ENCODE measurements at regions not wholly inside any gene's neighbourhood (a gene's known extent, or its start where the extent isn't known, plus 50 kb on each side); places are given as distances from the start of the nearest gene placed in this dataset.

DNA sequence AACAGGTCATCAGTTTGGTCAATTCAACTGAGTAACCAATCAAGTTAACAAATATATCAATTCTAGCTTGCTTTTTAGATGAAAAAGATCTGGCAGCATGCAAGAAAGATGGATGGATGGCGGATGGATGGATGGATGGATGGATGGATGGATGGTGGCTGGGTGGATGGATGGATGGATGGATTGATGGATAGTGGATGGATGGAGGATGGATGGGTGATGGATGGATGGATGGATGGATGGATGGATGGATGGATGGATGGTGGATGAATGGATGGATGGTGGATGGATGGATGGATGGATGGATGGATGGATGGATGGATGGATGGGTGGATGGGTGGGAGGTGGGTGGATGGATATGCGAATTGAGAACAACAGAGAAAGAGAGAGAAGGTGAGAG lies 303.7 kb upstream of the IGF1R start (continued):
- TF ChIP-seq E2F8 (IDR thresholded peaks at IDR 0.05; ENCODE audit: low read depth, partially characterized antibody) = no peak
- no peak for TF ChIP-seq CC2D1A (IDR thresholded peaks at IDR 0.05)
- TF ChIP-seq, protein P1, sequence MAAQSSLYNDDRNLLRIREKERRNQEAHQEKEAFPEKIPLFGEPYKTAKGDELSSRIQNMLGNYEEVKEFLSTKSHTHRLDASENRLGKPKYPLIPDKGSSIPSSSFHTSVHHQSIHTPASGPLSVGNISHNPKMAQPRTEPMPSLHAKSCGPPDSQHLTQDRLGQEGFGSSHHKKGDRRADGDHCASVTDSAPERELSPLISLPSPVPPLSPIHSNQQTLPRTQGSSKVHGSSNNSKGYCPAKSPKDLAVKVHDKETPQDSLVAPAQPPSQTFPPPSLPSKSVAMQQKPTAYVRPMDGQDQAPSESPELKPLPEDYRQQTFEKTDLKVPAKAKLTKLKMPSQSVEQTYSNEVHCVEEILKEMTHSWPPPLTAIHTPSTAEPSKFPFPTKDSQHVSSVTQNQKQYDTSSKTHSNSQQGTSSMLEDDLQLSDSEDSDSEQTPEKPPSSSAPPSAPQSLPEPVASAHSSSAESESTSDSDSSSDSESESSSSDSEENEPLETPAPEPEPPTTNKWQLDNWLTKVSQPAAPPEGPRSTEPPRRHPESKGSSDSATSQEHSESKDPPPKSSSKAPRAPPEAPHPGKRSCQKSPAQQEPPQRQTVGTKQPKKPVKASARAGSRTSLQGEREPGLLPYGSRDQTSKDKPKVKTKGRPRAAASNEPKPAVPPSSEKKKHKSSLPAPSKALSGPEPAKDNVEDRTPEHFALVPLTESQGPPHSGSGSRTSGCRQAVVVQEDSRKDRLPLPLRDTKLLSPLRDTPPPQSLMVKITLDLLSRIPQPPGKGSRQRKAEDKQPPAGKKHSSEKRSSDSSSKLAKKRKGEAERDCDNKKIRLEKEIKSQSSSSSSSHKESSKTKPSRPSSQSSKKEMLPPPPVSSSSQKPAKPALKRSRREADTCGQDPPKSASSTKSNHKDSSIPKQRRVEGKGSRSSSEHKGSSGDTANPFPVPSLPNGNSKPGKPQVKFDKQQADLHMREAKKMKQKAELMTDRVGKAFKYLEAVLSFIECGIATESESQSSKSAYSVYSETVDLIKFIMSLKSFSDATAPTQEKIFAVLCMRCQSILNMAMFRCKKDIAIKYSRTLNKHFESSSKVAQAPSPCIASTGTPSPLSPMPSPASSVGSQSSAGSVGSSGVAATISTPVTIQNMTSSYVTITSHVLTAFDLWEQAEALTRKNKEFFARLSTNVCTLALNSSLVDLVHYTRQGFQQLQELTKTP (IDR thresholded peaks at IDR 0.05; ENCODE audit: low read depth in 1 of 2, partially characterized antibody in 2 of 2) = no peak
- no peak for TF ChIP-seq GTF2E2 (tag; IDR thresholded peaks at IDR 0.05)
- no peak for TF ChIP-seq ZNF551 (CRISPR knock-in tag; IDR thresholded peaks at IDR 0.05)
- TF ChIP-seq TAF15 (IDR thresholded peaks at IDR 0.05; ENCODE audit: low read depth, low read length) = no peak
- TF ChIP-seq ZNF668 (CRISPR knock-in tag; IDR thresholded peaks at IDR 0.05) = no peak
- TF ChIP-seq ZBTB34 (CRISPR knock-in tag; IDR thresholded peaks at IDR 0.05) = no peak
- TF ChIP-seq ELF4 (CRISPR knock-in tag; IDR thresholded peaks at IDR 0.05) = no peak
